Lung (tissue), 11 donors: ENCODE measurements at regions not wholly inside any gene's neighbourhood (a gene's known extent, or its start where the extent isn't known, plus 50 kb on each side); places are given as distances from the start of the nearest gene placed in this dataset.

Experiments used
- ATAC-seq: fragments of 200-7000 bp; cut with Tn5 transposase; one replicate; pipeline ENCODE4 v1.9.1; 2020; ENCODE audit warnings: moderate number of reproducible peaks; ENCODE audit not compliant: insufficient read depth, low FRiP score
- DNase-seq, 3 donors: peaks; one replicate each; pipeline ENCODE4 v3.0.0-alpha.2; 2013 to 2017
- H3K27ac ChIP-seq, 2 donors: one replicate each; pipeline ENCODE4 v1.5.1; 2013; ENCODE audit warnings: mild to moderate bottlenecking in 2 of 2, moderate library complexity in 2 of 2, control low read depth in 1 of 2, inconsistent platforms in 1 of 2, low read depth in 1 of 2, low read length in 1 of 2
- H3K27me3 ChIP-seq, 3 donors: one replicate each; pipeline ENCODE4 v1.5.1; 2013; ENCODE audit warnings: low read length in 2 of 3; ENCODE audit not compliant: control insufficient read depth in 3 of 3, insufficient read depth in 3 of 3
- H3K36me3 ChIP-seq, 4 donors: one replicate each; pipeline ENCODE4 v1.5.1; 2013; ENCODE audit warnings: low read length in 4 of 4, mild to moderate bottlenecking in 1 of 4, moderate library complexity in 1 of 4; ENCODE audit not compliant: control insufficient read depth in 4 of 4, insufficient read depth in 4 of 4
- H3K4me1 ChIP-seq, 5 donors: one replicate each; pipeline ENCODE4 v1.5.1; 2013; ENCODE audit warnings: low read length in 5 of 5, mild to moderate bottlenecking in 2 of 5, moderate library complexity in 1 of 5; ENCODE audit not compliant: control insufficient read depth in 5 of 5, insufficient read depth in 5 of 5
- H3K4me3 ChIP-seq: one replicate; pipeline ENCODE4 v1.5.1; 2013; ENCODE audit warnings: mild to moderate bottlenecking, control low read depth, moderate library complexity
- H3K9ac ChIP-seq, 2 donors: one replicate each; pipeline ENCODE4 v1.5.1; 2013; ENCODE audit warnings: low read length in 2 of 2, control low read depth in 1 of 2; ENCODE audit not compliant: insufficient read depth in 1 of 2
- H3K9me3 ChIP-seq, 4 donors: one replicate each; pipeline ENCODE4 v1.5.1; 2013; ENCODE audit warnings: low read length in 3 of 4, mild to moderate bottlenecking in 1 of 4, moderate library complexity in 1 of 4; ENCODE audit not compliant: control insufficient read depth in 4 of 4, insufficient read depth in 3 of 4
- CTCF ChIP-seq: IDR thresholded peaks from 2 replicates; pipeline ENCODE4 v1.5.1; 2012; ENCODE audit warnings: mild to moderate bottlenecking; ENCODE audit errors: control extremely low read depth, extremely low read depth
- WGBS, 2 donors: extraction: QIAGEN DNeasy Blood & Tissue Kit; methylation state at CpG; one replicate each; pipeline ENCODE4 v1.1.7; 2013; 5-methylcytosine and 5-hydroxymethylcytosine counted together
- donor health status: control.
- donor health status: control.
- donor health status: Bipolar disorder and iron deficiency.
- donor health status: healthy.
- donor health status: DM: yes; HTN: yes; CAD: no.

GRCh38 chr9:34907044-34907443, 51.0 kb upstream of the PHF24 start:
- no peak overlapping the region for H3K9ac ChIP-seq
- TF ChIP-seq CTCF = no peak
- H3K9me3 ChIP-seq = no peaks in the 10 kb centered on the region
- 80 to 85% methylated on average over 2 of the region's 2 CpGs for WGBS, 2 donors
- no peaks in the 10 kb centered on the region for H3K36me3 ChIP-seq
- no peak overlapping the region for H3K27ac ChIP-seq
- H3K4me3 ChIP-seq = no peak overlapping the region
- ATAC-seq = no peak
- DNase-seq = no peak
- H3K27me3 ChIP-seq = peaks cover 0 to 3% (median 0%) of the 10 kb centered on the region in 3 donors
- H3K4me1 ChIP-seq = no peaks in the 10 kb centered on the region

GRCh38 chr9:34899535-34900158, 58.4 kb upstream of the PHF24 start:
- peak; percentile 73 to 83 (median 81) for DNase-seq
- H3K4me3 ChIP-seq = no peak overlapping the region
- no peak overlapping the region for H3K9ac ChIP-seq
- H3K27me3 ChIP-seq = peaks cover 0 to 16% (median 0%) of the 10 kb centered on the region in 3 donors
- H3K9me3 ChIP-seq = no peaks in the 10 kb centered on the region
- TF ChIP-seq CTCF = peak; percentile 82
- ATAC-seq = peak; percentile 97
- 26 to 28% methylated on average over 7 of the region's 7 CpGs for WGBS, 2 donors
- no peak overlapping the region for H3K27ac ChIP-seq
- no peaks in the 10 kb centered on the region for H3K4me1 ChIP-seq
- H3K36me3 ChIP-seq = no peaks in the 10 kb centered on the region

- DNase-seq = no peak
- Histone ChIP-seq H3K4me3 (no peak overlapping the region), H3K27ac (no peak overlapping the region), H3K9me3 (no peaks in the 10 kb centered on the region), H3K27me3 (peaks cover 0 to 16% (median 0%) of the 10 kb centered on the region in 3 donors), H3K9ac (no peak overlapping the region), H3K36me3 (no peaks in the 10 kb centered on the region), H3K4me1 (no peaks in the 10 kb centered on the region)
- no peak for ATAC-seq
- 66 to 72% methylated on average over 8 of the region's 8 CpGs for WGBS, 2 donors
- TF ChIP-seq CTCF = no peak
Measured at GRCh38 chr9:34898846-34899245, 59.2 kb upstream of the PHF24 start.

GRCh38 chr9:34896112-34896511, 62.0 kb upstream of the PHF24 start:
- ATAC-seq (no peak), DNase-seq (no peak)
- peaks cover 0 to 15% (median 0%) of the 10 kb centered on the region in 3 donors for H3K27me3 ChIP-seq
- H3K27ac ChIP-seq = no peak overlapping the region
- no peaks in the 10 kb centered on the region for H3K9me3 ChIP-seq
- WGBS, 2 donors = 35 to 41% methylated on average over 2 of the region's 2 CpGs
- no peak overlapping the region for H3K9ac ChIP-seq
- no peaks in the 10 kb centered on the region for H3K36me3 ChIP-seq
- no peak overlapping the region for H3K4me3 ChIP-seq
- H3K4me1 ChIP-seq = peaks cover 0 to 6% (median 0%) of the 10 kb centered on the region in 5 donors
- no peak for TF ChIP-seq CTCF
